Calu3 (cell line): ENCODE measurements at regions not wholly inside any gene's neighbourhood (a gene's known extent, or its start where the extent isn't known, plus 50 kb on each side); places are given as distances from the start of the nearest gene placed in this dataset.

Experiments used
- BruUV-seq: library from RNA; stranded (reverse); fragments of 400-500 nt; replicated peaks from 2 replicates; lab custom pipeline; 2021; lab: Mats Ljungman, UMichigan
- CTCF ChIA-PET: fragments of 300-600 bp; sonication (Branson Sonifier 250); formaldehyde crosslinking; loops from one replicate; lab custom pipeline; 2022; ENCODE audit warnings: antibody characterized with exemption; lab: Charles Lee
- DNase-seq: peaks from one replicate; pipeline ENCODE4 v3.0.0; 2022
- H3K27ac Mint-ChIP-seq: one replicate; pipeline ENCODE4 v1.8.0; 2022; ENCODE audit warnings: mixed read lengths; ENCODE audit not compliant: unreplicated experiment
- H3K27me3 Mint-ChIP-seq: one replicate; pipeline ENCODE4 v1.8.0; 2022; ENCODE audit warnings: mixed read lengths; ENCODE audit not compliant: unreplicated experiment
- H3K36me3 Mint-ChIP-seq: one replicate; pipeline ENCODE4 v1.8.0; 2022; ENCODE audit warnings: mild to moderate bottlenecking, moderate library complexity, mixed read lengths; ENCODE audit not compliant: insufficient read depth, unreplicated experiment
- H3K4me1 Mint-ChIP-seq: one replicate; pipeline ENCODE4 v1.8.0; 2022; ENCODE audit warnings: mild to moderate bottlenecking, low read depth, mixed read lengths; ENCODE audit not compliant: unreplicated experiment
- H3K4me3 Mint-ChIP-seq: one replicate; pipeline ENCODE4 v1.8.0; 2022; ENCODE audit warnings: mild to moderate bottlenecking, low read depth, moderate library complexity, mixed read lengths; ENCODE audit not compliant: unreplicated experiment
- H3K9me3 Mint-ChIP-seq: one replicate; pipeline ENCODE4 v1.8.0; 2022; ENCODE audit warnings: low read depth, mixed read lengths; ENCODE audit not compliant: unreplicated experiment
- intact Hi-C: fragments of 100-400 bp; cut with micrococcal nuclease; formaldehyde crosslinking; loops from one replicate; pipeline ENCODE4 v1.10.0; 2022; ENCODE audit not compliant: unreplicated experiment
- TF ChIP-seq, protein P1 (sequence below): fragments of 200-600 bp; IDR thresholded peaks from one replicate; pipeline ENCODE4 v1.8.0; 2022; ENCODE audit warnings: antibody characterized with exemption; ENCODE audit not compliant: unreplicated experiment

DNA sequence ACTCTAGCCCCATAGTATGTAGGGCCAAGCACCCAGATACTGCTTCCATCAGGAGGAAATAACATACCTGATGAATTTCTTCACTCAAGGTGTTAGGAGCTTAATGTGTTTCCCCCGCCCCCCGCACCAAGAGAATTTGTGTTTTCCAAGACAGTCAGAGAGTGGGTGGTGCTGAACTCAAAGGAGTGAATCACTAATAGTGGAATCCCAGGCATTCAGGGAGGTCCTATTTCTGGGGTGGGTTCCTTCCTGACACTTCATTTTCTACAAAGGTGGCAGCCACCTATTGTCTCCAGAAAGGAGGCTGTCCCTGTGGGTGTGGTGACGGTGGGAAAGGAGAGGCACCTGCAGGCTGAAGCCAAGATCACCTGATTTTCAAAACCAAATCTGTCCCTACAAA is 50.8 kb upstream of the ELF5 start:
- H3K4me3 Mint-ChIP-seq, result no peak overlapping the region
- CTCF ChIA-PET, result interaction anchor here (0.6 to 1.3 kb wide), 2 partner anchors 25 to 226 kb away, joined by 3 read pairs; no protein-coding TSS in a partner anchor
- no TSS peak for BruUV-seq
- no peaks in the 10 kb centered on the region for H3K36me3 Mint-ChIP-seq
- H3K27ac Mint-ChIP-seq, result peak overlapping the region; percentile 9
- H3K9me3 Mint-ChIP-seq, result no peaks in the 10 kb centered on the region
- intact Hi-C loops, result no loop called here
- TF ChIP-seq, protein P1, sequence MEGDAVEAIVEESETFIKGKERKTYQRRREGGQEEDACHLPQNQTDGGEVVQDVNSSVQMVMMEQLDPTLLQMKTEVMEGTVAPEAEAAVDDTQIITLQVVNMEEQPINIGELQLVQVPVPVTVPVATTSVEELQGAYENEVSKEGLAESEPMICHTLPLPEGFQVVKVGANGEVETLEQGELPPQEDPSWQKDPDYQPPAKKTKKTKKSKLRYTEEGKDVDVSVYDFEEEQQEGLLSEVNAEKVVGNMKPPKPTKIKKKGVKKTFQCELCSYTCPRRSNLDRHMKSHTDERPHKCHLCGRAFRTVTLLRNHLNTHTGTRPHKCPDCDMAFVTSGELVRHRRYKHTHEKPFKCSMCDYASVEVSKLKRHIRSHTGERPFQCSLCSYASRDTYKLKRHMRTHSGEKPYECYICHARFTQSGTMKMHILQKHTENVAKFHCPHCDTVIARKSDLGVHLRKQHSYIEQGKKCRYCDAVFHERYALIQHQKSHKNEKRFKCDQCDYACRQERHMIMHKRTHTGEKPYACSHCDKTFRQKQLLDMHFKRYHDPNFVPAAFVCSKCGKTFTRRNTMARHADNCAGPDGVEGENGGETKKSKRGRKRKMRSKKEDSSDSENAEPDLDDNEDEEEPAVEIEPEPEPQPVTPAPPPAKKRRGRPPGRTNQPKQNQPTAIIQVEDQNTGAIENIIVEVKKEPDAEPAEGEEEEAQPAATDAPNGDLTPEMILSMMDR, result no peak
- DNase-seq, result peak; percentile 44
- no peaks in the 10 kb centered on the region for H3K27me3 Mint-ChIP-seq
- H3K4me1 Mint-ChIP-seq, result peaks cover 18% of the 10 kb centered on the region

DNA sequence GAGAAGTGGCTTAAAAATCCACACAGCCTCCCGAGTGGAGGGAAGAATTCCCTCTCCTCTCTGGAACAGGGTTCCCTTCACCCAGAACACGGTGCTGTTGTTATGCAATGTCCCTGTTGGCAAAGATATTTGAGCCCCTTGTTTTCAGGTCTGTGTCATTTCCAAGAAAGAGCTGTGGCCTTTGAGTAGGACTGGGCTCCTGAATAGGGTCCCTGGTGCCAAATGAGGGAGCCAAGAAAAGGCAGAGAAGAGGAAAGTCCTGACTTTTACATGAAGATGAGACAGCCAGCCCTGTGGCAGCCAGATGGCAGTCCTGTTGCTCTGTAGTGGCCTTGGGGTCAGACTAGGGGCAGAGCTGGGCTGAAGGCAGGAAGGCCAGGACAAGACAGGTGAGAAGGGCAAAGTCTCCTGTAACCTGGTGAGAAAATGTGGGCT is 51.2 kb upstream of the ELF5 start:
- Mint-ChIP-seq H3K4me1 (peaks cover 18% of the 10 kb centered on the region), H3K27ac (peak overlapping the region; percentile 9), H3K9me3 (no peaks in the 10 kb centered on the region), H3K36me3 (no peaks in the 10 kb centered on the region), H3K4me3 (no peak overlapping the region), H3K27me3 (no peaks in the 10 kb centered on the region)
- TF ChIP-seq, protein P1, result no peak
- no peak for DNase-seq
- intact Hi-C loops, result no loop called here
- no TSS peak for BruUV-seq
- CTCF ChIA-PET, result interaction anchor here (1.3 kb wide), 1 partner anchor 225 kb away, joined by 3 read pairs; no protein-coding TSS in a partner anchor

DNA sequence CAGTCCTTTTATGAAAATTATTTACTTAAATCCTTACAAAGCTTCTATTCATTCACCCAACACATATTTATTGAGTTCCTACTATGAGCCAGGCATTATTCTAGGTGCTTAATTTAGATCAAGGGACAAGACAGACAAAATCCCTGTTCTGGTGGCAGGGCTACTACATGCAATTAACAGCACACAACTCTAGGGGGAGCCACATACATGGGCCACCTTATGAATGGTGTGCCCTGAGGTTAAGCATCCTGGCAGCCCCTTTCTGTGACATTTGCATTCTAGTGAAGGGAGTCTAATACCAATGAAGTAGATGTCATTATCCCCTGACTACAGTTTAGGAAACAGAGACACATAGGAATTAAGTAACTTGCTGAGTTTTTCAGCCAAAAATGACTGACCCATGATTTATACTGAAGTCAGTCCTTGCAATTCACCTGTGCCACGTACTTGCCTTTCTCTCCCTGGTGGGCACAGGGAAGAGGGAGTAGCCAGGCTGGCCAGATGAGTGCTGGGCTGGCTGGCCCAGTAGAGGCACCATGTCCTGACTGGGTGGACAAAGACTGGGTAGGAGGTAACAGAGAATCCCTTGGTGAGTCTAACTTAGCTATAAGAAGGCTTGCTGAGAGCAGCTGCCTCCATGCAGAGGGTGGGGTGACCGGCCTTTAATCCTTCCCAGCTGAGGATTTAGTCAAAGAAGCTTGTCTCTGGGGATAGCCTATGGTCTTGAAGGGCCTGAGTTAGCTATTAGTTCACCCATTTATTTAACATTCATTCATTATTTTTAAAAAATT is 52.0 kb upstream of the ELF5 start:
- Mint-ChIP-seq H3K36me3 (no peaks in the 10 kb centered on the region), H3K4me3 (no peak overlapping the region), H3K9me3 (no peaks in the 10 kb centered on the region), H3K27ac (no peak overlapping the region), H3K27me3 (no peaks in the 10 kb centered on the region), H3K4me1 (peaks cover 24% of the 10 kb centered on the region)
- CTCF ChIA-PET, result interaction anchor here (0.8 to 1.3 kb wide), 2 partner anchors 20 to 225 kb away, joined by 3 read pairs; no protein-coding TSS in a partner anchor
- intact Hi-C loops, result no loop called here
- no TSS peak for BruUV-seq
- DNase-seq, result no peak
- TF ChIP-seq, protein P1, result peak; percentile 46

DNA sequence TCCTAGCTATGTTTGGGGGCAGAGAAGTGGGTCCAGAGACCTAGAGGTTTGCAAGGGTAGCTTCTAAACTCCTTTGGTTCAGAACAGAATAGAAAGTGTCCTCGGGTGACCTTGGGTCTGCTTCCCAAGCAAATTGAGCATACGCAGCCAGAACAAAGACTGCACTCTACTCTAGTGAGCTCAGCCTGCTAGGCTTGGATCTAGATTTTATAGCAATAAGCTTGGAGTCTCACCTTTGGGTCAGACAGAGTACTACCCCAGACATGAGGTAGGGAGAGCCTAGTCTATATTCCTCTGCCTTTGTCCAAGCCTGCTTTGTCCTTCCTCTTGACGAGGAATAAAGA is 52.6 kb upstream of the ELF5 start:
- no TSS peak for BruUV-seq
- Mint-ChIP-seq H3K36me3 (no peaks in the 10 kb centered on the region), H3K27ac (no peak overlapping the region), H3K4me3 (no peak overlapping the region), H3K9me3 (no peaks in the 10 kb centered on the region), H3K27me3 (no peaks in the 10 kb centered on the region), H3K4me1 (peaks cover 28% of the 10 kb centered on the region)
- no peak for DNase-seq
- CTCF ChIA-PET, result interaction anchor here (0.8 kb wide), 1 partner anchor 20 kb away, joined by 3 read pairs; no protein-coding TSS in a partner anchor
- TF ChIP-seq, protein P1, result no peak
- intact Hi-C loops, result no loop called here
